Activated naive CD8-positive, alpha-beta T cell treated with anti-CD3 and anti-CD28 coated beads for 36 hours (primary cell): ENCODE measurements at regions not wholly inside any gene's neighbourhood (a gene's known extent, or its start where the extent isn't known, plus 50 kb on each side); places are given as distances from the start of the nearest gene placed in this dataset.
"Not testable (repeated sequence)": the region's sequence is repeated elsewhere in the genome, so short reads cannot be mapped to it uniquely, and the experiment has no call there.

ENCODE experiments used
- DNase-seq: peaks from one replicate; pipeline ENCODE4 v3.0.0; 2021
- H3K27ac Mint-ChIP-seq: one replicate; pipeline ENCODE4 v1.8.0; 2022; ENCODE audit warnings: mild to moderate bottlenecking, moderate library complexity, mixed read lengths
- H3K27me3 Mint-ChIP-seq: one replicate; pipeline ENCODE4 v1.8.0; 2022; ENCODE audit warnings: mild to moderate bottlenecking, mixed read lengths
- H3K36me3 Mint-ChIP-seq: one replicate; pipeline ENCODE4 v1.8.0; 2021; ENCODE audit warnings: mild to moderate bottlenecking, mixed read lengths
- H3K4me1 Mint-ChIP-seq: one replicate; pipeline ENCODE4 v1.8.0; 2021; ENCODE audit warnings: mixed read lengths
- H3K4me3 Mint-ChIP-seq: one replicate; pipeline ENCODE4 v1.8.0; 2022; ENCODE audit warnings: mild to moderate bottlenecking, moderate library complexity, mixed read lengths
- H3K9me3 Mint-ChIP-seq: one replicate; pipeline ENCODE4 v1.8.0; 2022; ENCODE audit warnings: mixed read lengths

- no peak overlapping the region for H3K27ac Mint-ChIP-seq
- no peak for DNase-seq
- no peak overlapping the region for H3K4me3 Mint-ChIP-seq
- H3K27me3 Mint-ChIP-seq: peaks cover 3% of the 10 kb centered on the region
- no peaks in the 10 kb centered on the region for H3K36me3 Mint-ChIP-seq
- no peaks in the 10 kb centered on the region for H3K4me1 Mint-ChIP-seq
- peaks cover 2% of the 10 kb centered on the region for H3K9me3 Mint-ChIP-seq
These were observed 478.7 kb downstream of the MFSD1 start for GRCh38 chr3:159280386-159281191.

GRCh38 chr3:159293493-159293892 lies 491.6 kb downstream of the MFSD1 start:
- no peak overlapping the region for H3K4me3 Mint-ChIP-seq
- H3K27me3 Mint-ChIP-seq: no peaks in the 10 kb centered on the region
- no peak overlapping the region for H3K27ac Mint-ChIP-seq
- no peak for DNase-seq
- H3K4me1 Mint-ChIP-seq: no peaks in the 10 kb centered on the region
- H3K9me3 Mint-ChIP-seq: no peaks in the 10 kb centered on the region
- no peaks in the 10 kb centered on the region for H3K36me3 Mint-ChIP-seq

GRCh38 chr3:159301961-159302360 lies 500.1 kb downstream of the MFSD1 start:
- peaks cover 6% of the 10 kb centered on the region for H3K27me3 Mint-ChIP-seq
- H3K9me3 Mint-ChIP-seq: no peaks in the 10 kb centered on the region
- H3K27ac Mint-ChIP-seq: no peak overlapping the region
- no peak overlapping the region for H3K4me3 Mint-ChIP-seq
- H3K36me3 Mint-ChIP-seq: no peaks in the 10 kb centered on the region
- DNase-seq: no peak
- no peaks in the 10 kb centered on the region for H3K4me1 Mint-ChIP-seq

- no peak overlapping the region for H3K27ac Mint-ChIP-seq
- H3K4me3 Mint-ChIP-seq: no peak overlapping the region
- H3K9me3 Mint-ChIP-seq: no peaks in the 10 kb centered on the region
- H3K36me3 Mint-ChIP-seq: no peaks in the 10 kb centered on the region
- peaks cover 6% of the 10 kb centered on the region for H3K27me3 Mint-ChIP-seq
- no peak for DNase-seq
- H3K4me1 Mint-ChIP-seq: no peaks in the 10 kb centered on the region
These were observed 503.2 kb downstream of the MFSD1 start for GRCh38 chr3:159305017-159305416.

GRCh38 chr3:159316706-159317105 lies 514.9 kb downstream of the MFSD1 start:
- not testable (repeated sequence) for DNase-seq, H3K27ac Mint-ChIP-seq, H3K27me3 Mint-ChIP-seq, H3K4me1 Mint-ChIP-seq, H3K36me3 Mint-ChIP-seq, H3K9me3 Mint-ChIP-seq, H3K4me3 Mint-ChIP-seq

- no peak overlapping the region for H3K4me3 Mint-ChIP-seq
- H3K27ac Mint-ChIP-seq: no peak overlapping the region
- H3K4me1 Mint-ChIP-seq: no peaks in the 10 kb centered on the region
- H3K36me3 Mint-ChIP-seq: no peaks in the 10 kb centered on the region
- DNase-seq: no peak
- H3K9me3 Mint-ChIP-seq: no peaks in the 10 kb centered on the region
- H3K27me3 Mint-ChIP-seq: no peaks in the 10 kb centered on the region
These were observed 517.3 kb downstream of the MFSD1 start for GRCh38 chr3:159319156-159319555.

GRCh38 chr3:159322322-159322939 lies 520.6 kb downstream of the MFSD1 start:
- DNase-seq: peak; percentile 4
- Mint-ChIP-seq H3K4me1 (no peaks in the 10 kb centered on the region), H3K27ac (no peak overlapping the region), H3K27me3 (peaks cover 6% of the 10 kb centered on the region), H3K4me3 (no peak overlapping the region), H3K9me3 (no peaks in the 10 kb centered on the region), H3K36me3 (no peaks in the 10 kb centered on the region)

GRCh38 chr3:159323848-159324247 lies 522.0 kb downstream of the MFSD1 start:
- Mint-ChIP-seq H3K27me3 (peaks cover 6% of the 10 kb centered on the region), H3K27ac (no peak overlapping the region), H3K9me3 (no peaks in the 10 kb centered on the region), H3K4me1 (no peaks in the 10 kb centered on the region), H3K36me3 (no peaks in the 10 kb centered on the region), H3K4me3 (no peak overlapping the region)
- no peak for DNase-seq

- Mint-ChIP-seq H3K9me3 (no peaks in the 10 kb centered on the region), H3K27me3 (peaks cover 6% of the 10 kb centered on the region), H3K4me1 (no peaks in the 10 kb centered on the region), H3K27ac (no peak overlapping the region), H3K36me3 (no peaks in the 10 kb centered on the region), H3K4me3 (no peak overlapping the region)
- no peak for DNase-seq
These were observed 525.1 kb downstream of the MFSD1 start for GRCh38 chr3:159326998-159327397.

- Mint-ChIP-seq H3K9me3 (peaks cover 4% of the 10 kb centered on the region), H3K4me3 (no peak overlapping the region), H3K27me3 (no peaks in the 10 kb centered on the region), H3K4me1 (no peaks in the 10 kb centered on the region), H3K27ac (no peak overlapping the region), H3K36me3 (no peaks in the 10 kb centered on the region)
- no peak for DNase-seq
These were observed 530.8 kb downstream of the MFSD1 start for GRCh38 chr3:159332535-159333099.

- no peaks in the 10 kb centered on the region for H3K36me3 Mint-ChIP-seq
These were observed 537.3 kb downstream of the MFSD1 start for GRCh38 chr3:159339131-159339530.

GRCh38 chr3:159340877-159341500 lies 539.1 kb downstream of the MFSD1 start:
- Mint-ChIP-seq H3K9me3 (peaks cover 5% of the 10 kb centered on the region), H3K4me1 (no peaks in the 10 kb centered on the region), H3K27me3 (no peaks in the 10 kb centered on the region), H3K27ac (no peak overlapping the region), H3K36me3 (no peaks in the 10 kb centered on the region), H3K4me3 (no peak overlapping the region)
- DNase-seq: no peak

More at GRCh38 chr3:159339131-159339530, 537.3 kb downstream of the MFSD1 start:
- Mint-ChIP-seq H3K27ac (no peak overlapping the region), H3K9me3 (peaks cover 6% of the 10 kb centered on the region), H3K27me3 (no peaks in the 10 kb centered on the region), H3K4me3 (no peak overlapping the region), H3K4me1 (no peaks in the 10 kb centered on the region)
- DNase-seq: no peak

- no peaks in the 10 kb centered on the region for H3K9me3 Mint-ChIP-seq
- no peaks in the 10 kb centered on the region for H3K4me1 Mint-ChIP-seq
- DNase-seq: no peak
- H3K36me3 Mint-ChIP-seq: no peaks in the 10 kb centered on the region
- H3K27me3 Mint-ChIP-seq: no peaks in the 10 kb centered on the region
- H3K27ac Mint-ChIP-seq: no peak overlapping the region
- no peak overlapping the region for H3K4me3 Mint-ChIP-seq
These were observed 544.5 kb downstream of the MFSD1 start for GRCh38 chr3:159346271-159346903.

- no peak for DNase-seq
- no peaks in the 10 kb centered on the region for H3K9me3 Mint-ChIP-seq
- H3K4me1 Mint-ChIP-seq: no peaks in the 10 kb centered on the region
- no peak overlapping the region for H3K4me3 Mint-ChIP-seq
- no peaks in the 10 kb centered on the region for H3K27me3 Mint-ChIP-seq
- H3K27ac Mint-ChIP-seq: no peak overlapping the region
- no peaks in the 10 kb centered on the region for H3K36me3 Mint-ChIP-seq
These were observed 546.6 kb downstream of the MFSD1 start for GRCh38 chr3:159348431-159348830.

- Mint-ChIP-seq H3K4me1 (no peaks in the 10 kb centered on the region), H3K27me3 (no peaks in the 10 kb centered on the region), H3K9me3 (no peaks in the 10 kb centered on the region), H3K36me3 (no peaks in the 10 kb centered on the region), H3K4me3 (no peak overlapping the region), H3K27ac (no peak overlapping the region)
- DNase-seq: no peak
These were observed 554.8 kb downstream of the MFSD1 start for GRCh38 chr3:159356606-159357005.
